ENCODE measurements at regions not wholly inside any gene's neighbourhood (a gene's known extent, or its start where the extent isn't known, plus 50 kb on each side); places are given as distances from the start of the nearest gene placed in this dataset.

DNA sequence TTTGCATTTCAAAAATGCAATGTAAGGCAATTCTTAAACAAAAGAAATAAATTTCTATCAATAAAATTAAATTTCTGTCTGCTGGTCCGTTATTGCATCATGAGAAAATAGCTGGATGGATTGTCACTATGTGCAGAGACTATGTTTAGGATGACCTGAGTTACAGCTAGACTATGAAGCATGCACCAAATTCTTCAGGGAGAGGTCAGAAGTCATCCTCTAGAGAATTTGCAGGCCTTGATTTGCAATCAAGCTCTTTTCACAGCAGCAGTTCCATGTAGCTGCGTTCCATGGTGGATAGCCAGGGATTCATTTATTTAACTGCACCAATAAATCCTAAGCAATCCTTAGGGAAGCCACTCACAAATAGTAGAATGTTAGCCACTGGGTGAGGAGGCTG, 253.7 kb downstream of the MSRB3 start:
- TF ChIP-seq, protein P1, sequence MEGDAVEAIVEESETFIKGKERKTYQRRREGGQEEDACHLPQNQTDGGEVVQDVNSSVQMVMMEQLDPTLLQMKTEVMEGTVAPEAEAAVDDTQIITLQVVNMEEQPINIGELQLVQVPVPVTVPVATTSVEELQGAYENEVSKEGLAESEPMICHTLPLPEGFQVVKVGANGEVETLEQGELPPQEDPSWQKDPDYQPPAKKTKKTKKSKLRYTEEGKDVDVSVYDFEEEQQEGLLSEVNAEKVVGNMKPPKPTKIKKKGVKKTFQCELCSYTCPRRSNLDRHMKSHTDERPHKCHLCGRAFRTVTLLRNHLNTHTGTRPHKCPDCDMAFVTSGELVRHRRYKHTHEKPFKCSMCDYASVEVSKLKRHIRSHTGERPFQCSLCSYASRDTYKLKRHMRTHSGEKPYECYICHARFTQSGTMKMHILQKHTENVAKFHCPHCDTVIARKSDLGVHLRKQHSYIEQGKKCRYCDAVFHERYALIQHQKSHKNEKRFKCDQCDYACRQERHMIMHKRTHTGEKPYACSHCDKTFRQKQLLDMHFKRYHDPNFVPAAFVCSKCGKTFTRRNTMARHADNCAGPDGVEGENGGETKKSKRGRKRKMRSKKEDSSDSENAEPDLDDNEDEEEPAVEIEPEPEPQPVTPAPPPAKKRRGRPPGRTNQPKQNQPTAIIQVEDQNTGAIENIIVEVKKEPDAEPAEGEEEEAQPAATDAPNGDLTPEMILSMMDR (IDR thresholded peaks at IDR 0.05), result no peak
- TF ChIP-seq POLR2A (IDR thresholded peaks at IDR 0.05), result no peak
- TF ChIP-seq EP300 (IDR thresholded peaks at IDR 0.05), result no peak
